H1 (cell line): ENCODE measurements at regions not wholly inside any gene's neighbourhood (a gene's known extent, or its start where the extent isn't known, plus 50 kb on each side); places are given as distances from the start of the nearest gene placed in this dataset.

Experiments
- CTCF ChIA-PET: fragments of 300-600 bp; sonication (Branson Sonifier 250); formaldehyde crosslinking; loops from one replicate; lab custom pipeline; 2021; ENCODE audit not compliant: partially characterized antibody; lab: Charles Lee
- POLR2A ChIA-PET: fragments of 300-600 bp; sonication (Branson Sonifier 250); formaldehyde crosslinking; loops from one replicate; lab custom pipeline; 2021; ENCODE audit warnings: inconsistent platforms; ENCODE audit not compliant: partially characterized antibody; lab: Charles Lee
- DNase-seq, 2 experiments: peaks; one replicate each; pipeline versions ENCODE4 v3.0.0 to v3.0.0-alpha.2; 2010 to 2022; ENCODE audit warnings: low spot score in 2 of 2, low read depth in 1 of 2, mixed read lengths in 1 of 2
- FAIRE-seq: peaks from 2 replicates; lab custom pipeline; 2011; peaks lifted over from hg19 to GRCh38; lab: Jason Lieb, UNC
- H2AFZ ChIP-seq: 2 replicates; pipeline ENCODE4 v1.8.1; 2012; ENCODE audit warnings: low read length, inconsistent platforms
- H2AK5ac ChIP-seq: 2 replicates; pipeline ENCODE4 v1.6.1; 2013; ENCODE audit warnings: low read depth, low read length
- H2BK120ac ChIP-seq: replicated peaks from 2 replicates; pipeline ENCODE3; 2013; ENCODE audit warnings: low read depth, low read length, inconsistent platforms
- H2BK12ac ChIP-seq: 2 replicates; pipeline ENCODE4 v1.6.1; 2013; ENCODE audit warnings: low read depth, low read length
- H2BK15ac ChIP-seq: 2 replicates; pipeline ENCODE4 v1.6.1; 2013; ENCODE audit warnings: low read length
- H2BK20ac ChIP-seq: 2 replicates; pipeline ENCODE4 v1.6.1; 2013; ENCODE audit warnings: low read length
- H2BK5ac ChIP-seq: 2 replicates; pipeline ENCODE4 v1.6.1; 2013; ENCODE audit warnings: low read depth, low read length
- H3K14ac ChIP-seq: 2 replicates; pipeline ENCODE4 v1.6.1; 2013; ENCODE audit warnings: inconsistent platforms; ENCODE audit not compliant: insufficient read length
- H3K18ac ChIP-seq: 2 replicates; pipeline ENCODE4 v1.6.1; 2013; ENCODE audit warnings: low read length; ENCODE audit errors: extremely low read depth
- H3K23ac ChIP-seq: 2 replicates; pipeline ENCODE4 v1.6.1; 2013; ENCODE audit warnings: inconsistent platforms; ENCODE audit not compliant: insufficient read length
- H3K23me2 ChIP-seq: 2 replicates; pipeline ENCODE4 v1.6.1; 2013; ENCODE audit warnings: low read depth, low read length
- H3K27ac ChIP-seq: 2 replicates; pipeline ENCODE4 v1.6.1; 2011; ENCODE audit warnings: low read depth, low read length, inconsistent platforms
- H3K27me3 ChIP-seq, 4 experiments: replicated peaks in 1 of 4; 1 replicate in 1 of 4; 2 replicates in 3 of 4; pipeline versions ENCODE4 v1.6.1 to v1.8.1; 2011 to 2013; ENCODE audit warnings: low read length in 3 of 4, mild to moderate bottlenecking in 3 of 4, inconsistent platforms in 2 of 4, mixed read lengths in 2 of 4, moderate library complexity in 1 of 4; ENCODE audit not compliant: control insufficient read depth in 3 of 4, insufficient read depth in 3 of 4; ENCODE audit errors: extremely low read depth in 1 of 4
- H3K36me3 ChIP-seq, 4 experiments: 2 replicates each; pipeline versions ENCODE4 v1.6.1 to v1.8.1; 2011 to 2013; ENCODE audit warnings: mild to moderate bottlenecking in 4 of 4, low read length in 3 of 4, moderate library complexity in 2 of 4, control low read depth in 1 of 4, inconsistent platforms in 1 of 4; ENCODE audit not compliant: insufficient read depth in 4 of 4, control insufficient read depth in 2 of 4
- H3K4ac ChIP-seq: replicated peaks from 2 replicates; pipeline ENCODE3; 2013; ENCODE audit warnings: low read length, low read depth, mixed read lengths, inconsistent platforms; ENCODE audit not compliant: insufficient read length
- H3K4me1 ChIP-seq, 4 experiments: replicated peaks in 1 of 4; 1 replicate in 1 of 4; 2 replicates in 3 of 4; pipeline versions ENCODE4 v1.6.1 to v1.8.1; 2011 to 2013; ENCODE audit warnings: low read length in 3 of 4, inconsistent platforms in 2 of 4, mixed read lengths in 1 of 4; ENCODE audit not compliant: insufficient read depth in 4 of 4, control insufficient read depth in 3 of 4
- H3K4me2 ChIP-seq, 2 experiments: 2 replicates each; pipeline versions ENCODE4 v1.6.1 to v1.8.1; 2011 to 2013; ENCODE audit warnings: low read depth in 2 of 2, low read length in 2 of 2, control low read depth in 1 of 2, inconsistent platforms in 1 of 2, mild to moderate bottlenecking in 1 of 2; ENCODE audit not compliant: insufficient read depth in 1 of 2
- H3K4me3 ChIP-seq, 4 experiments: fragments of 200-600, 300-600 bp in 1 of 4; sonication (generic), shearing (Covaris generic), sonication (Bioruptor Twin) in 1 of 4; 2 replicates each; pipeline versions ENCODE4 v1.5.1 to v1.8.1; 2011 to 2016; ENCODE audit warnings: low read length in 4 of 4, low read depth in 3 of 4, control low read depth in 2 of 4, inconsistent platforms in 2 of 4, mild to moderate bottlenecking in 2 of 4, mixed read lengths in 1 of 4, moderate library complexity in 1 of 4; ENCODE audit not compliant: insufficient read depth in 2 of 4; ENCODE audit errors: extremely low read depth in 1 of 4
- H3K56ac ChIP-seq: replicated peaks from 2 replicates; pipeline ENCODE3; 2013; ENCODE audit warnings: low read depth, mild to moderate bottlenecking, mixed read lengths, low read length, inconsistent platforms; ENCODE audit not compliant: insufficient read length
- H3K79me1 ChIP-seq: 2 replicates; pipeline ENCODE4 v1.6.1; 2013; ENCODE audit warnings: low read depth, low read length, control low read depth
- H3K79me2 ChIP-seq, 2 experiments: 2 replicates each; pipeline versions ENCODE4 v1.6.1 to v1.8.1; 2012 to 2013; ENCODE audit warnings: low read length in 2 of 2, mild to moderate bottlenecking in 2 of 2, inconsistent platforms in 1 of 2; ENCODE audit not compliant: insufficient read depth in 2 of 2, control insufficient read depth in 1 of 2
- H3K9ac ChIP-seq, 4 experiments: replicated peaks in 1 of 4; 1 replicate in 1 of 4; 2 replicates in 3 of 4; pipeline versions ENCODE4 v1.6.1 to v1.8.1; 2011 to 2013; ENCODE audit warnings: low read depth in 3 of 4, low read length in 3 of 4, control low read depth in 2 of 4, mild to moderate bottlenecking in 2 of 4, moderate library complexity in 2 of 4, inconsistent platforms in 1 of 4; ENCODE audit errors: extremely low read depth in 1 of 4
- H3K9me3 ChIP-seq, 2 experiments: 2 replicates each; pipeline versions ENCODE4 v1.6.1 to v1.8.1; 2012 to 2013; ENCODE audit warnings: mild to moderate bottlenecking in 2 of 2, moderate library complexity in 2 of 2, control low read depth in 1 of 2, inconsistent platforms in 1 of 2, low read depth in 1 of 2, low read length in 1 of 2, mixed read lengths in 1 of 2; ENCODE audit not compliant: insufficient read depth in 2 of 2
- H4K20me1 ChIP-seq, 2 experiments: replicated peaks in 1 of 2; 2 replicates each; pipeline versions ENCODE3 to v1.8.1; 2011 to 2013; ENCODE audit warnings: inconsistent platforms in 2 of 2, low read length in 2 of 2, mild to moderate bottlenecking in 1 of 2; ENCODE audit not compliant: insufficient read depth in 2 of 2, control insufficient read depth in 1 of 2
- H4K5ac ChIP-seq: 2 replicates; pipeline ENCODE4 v1.6.1; 2013; ENCODE audit warnings: low read length, low read depth, mixed read lengths, inconsistent platforms; ENCODE audit not compliant: insufficient read length
- H4K8ac ChIP-seq: 2 replicates; pipeline ENCODE4 v1.8.0; 2013; ENCODE audit warnings: mild to moderate bottlenecking, moderate library complexity, low read length, inconsistent platforms; ENCODE audit not compliant: insufficient read depth; ENCODE audit errors: extremely low read depth
- H4K91ac ChIP-seq: replicated peaks from 2 replicates; pipeline ENCODE3; 2013; ENCODE audit warnings: low read length, mixed read lengths, inconsistent platforms; ENCODE audit not compliant: insufficient read length
- CBX8 ChIP-seq: fragments of 300-800, 300-1000 bp; sonication (generic); IDR thresholded peaks from 2 replicates; pipeline ENCODE4 v1.7.1; 2016; ENCODE audit warnings: low read depth, low read length, borderline replicate concordance
- CHD1 ChIP-seq: IDR thresholded peaks from 2 replicates; pipeline ENCODE4 v1.6.1; 2012; ENCODE audit warnings: low read depth, low read length, improper control_type of control experiment
- EP300 ChIP-seq, 2 experiments: IDR thresholded peaks; 1 replicate in 1 of 2; 2 replicates in 1 of 2; pipeline ENCODE4 v1.6.1; 2011 to 2012; ENCODE audit warnings: low read depth in 2 of 2, low read length in 2 of 2, mild to moderate bottlenecking in 2 of 2, borderline replicate concordance in 1 of 2, inconsistent platforms in 1 of 2, moderate library complexity in 1 of 2
- FOSL1 ChIP-seq: IDR thresholded peaks from 2 replicates; pipeline ENCODE4 v1.6.1; 2011; ENCODE audit warnings: mild to moderate bottlenecking, low read depth, low read length, moderate library complexity; ENCODE audit not compliant: insufficient read depth
- GTF2F1 ChIP-seq: IDR thresholded peaks from 2 replicates; pipeline ENCODE4 v1.6.1; 2012; ENCODE audit warnings: low read depth, low read length, improper control_type of control experiment, borderline replicate concordance
- HDAC6 ChIP-seq: IDR thresholded peaks from one replicate; pipeline ENCODE4 v1.7.1; 2012; ENCODE audit warnings: low read depth, mild to moderate bottlenecking, inconsistent platforms, low read length, moderate library complexity
- RAD21 ChIP-seq, 2 experiments: IDR thresholded peaks in 1 of 2; conservative IDR thresholded peaks in 1 of 2; 2 replicates each; pipeline ENCODE4 v1.6.1; 2011; ENCODE audit warnings: low read depth in 2 of 2, low read length in 2 of 2, improper control_type of control experiment in 1 of 2, inconsistent platforms in 1 of 2, mild to moderate bottlenecking in 1 of 2, moderate library complexity in 1 of 2
- RNF2 ChIP-seq: fragments of 200-900, 300-1000 bp; sonication (generic); IDR thresholded peaks from 2 replicates; pipeline ENCODE4 v1.7.1; 2016; ENCODE audit warnings: borderline replicate concordance, low read depth, mild to moderate bottlenecking, antibody characterized with exemption, low read length; ENCODE audit not compliant: poor library complexity, severe bottlenecking; ENCODE audit errors: missing control alignments
- SP1 ChIP-seq: IDR thresholded peaks from 2 replicates; pipeline ENCODE4 v1.6.1; 2011; ENCODE audit warnings: low read depth, low read length
- SP4 ChIP-seq: IDR thresholded peaks from 2 replicates; pipeline ENCODE4 v1.6.1; 2012; ENCODE audit warnings: low read length, inconsistent platforms
- TAF7 ChIP-seq: optimal IDR thresholded peaks from 2 replicates; pipeline ENCODE3; 2011; ENCODE audit warnings: low read depth, mild to moderate bottlenecking, inconsistent platforms, low read length, moderate library complexity, borderline replicate concordance
- TBP ChIP-seq: IDR thresholded peaks from 2 replicates; pipeline ENCODE4 v1.6.1; 2011; ENCODE audit warnings: low read depth, low read length, improper control_type of control experiment

GRCh38 chr13:81409284-81409683, 1068.4 kb upstream of the SPRY2 start:
- no peak overlapping the region for H3K4ac ChIP-seq
- H2BK15ac ChIP-seq, result no peak overlapping the region
- DNase-seq (no peak), FAIRE-seq (no peak)
- H4K91ac ChIP-seq, result no peak overlapping the region
- no peak overlapping the region for H4K8ac ChIP-seq
- no peak overlapping the region for H2BK12ac ChIP-seq
- no peaks in the 10 kb centered on the region for H3K9me3 ChIP-seq
- no peak overlapping the region for H3K4me3 ChIP-seq
- ChIA-PET POLR2A (no interaction called here), CTCF (no interaction called here)
- no peaks in the 10 kb centered on the region for H3K79me1 ChIP-seq
- no peak overlapping the region for H2AFZ ChIP-seq
- no peaks in the 10 kb centered on the region for H3K4me1 ChIP-seq
- H3K14ac ChIP-seq, result no peak overlapping the region
- H2BK120ac ChIP-seq, result no peak overlapping the region
- no peak overlapping the region for H3K56ac ChIP-seq
- H3K36me3 ChIP-seq, result no peaks in the 10 kb centered on the region
- no peak overlapping the region for H3K9ac ChIP-seq
- H3K23ac ChIP-seq, result no peak overlapping the region
- no peak for TF ChIP-seq TAF7
- TF ChIP-seq CHD1, result no peak
- TF ChIP-seq RNF2, result no peak
- no peak for TF ChIP-seq SP4
- no peak for TF ChIP-seq RAD21 (IDR thresholded peaks at IDR 0.05 in 1 of 2, conservative IDR thresholded peaks at IDR 0.05 in 1 of 2; ENCODE audit: low read depth in 2 of 2, low read length in 2 of 2)
- TF ChIP-seq EP300 (IDR thresholded peaks at IDR 0.05; ENCODE audit: borderline replicate concordance in 1 of 2, low read depth in 2 of 2, low read length in 2 of 2), result no peak
- no peak for TF ChIP-seq GTF2F1
- no peak for TF ChIP-seq CBX8
- no peak for TF ChIP-seq SP1
- no peak for TF ChIP-seq FOSL1
- no peak for TF ChIP-seq TBP
- TF ChIP-seq HDAC6, result no peak
- H3K27ac ChIP-seq, result no peak overlapping the region
- H3K27me3 ChIP-seq, result no peaks in the 10 kb centered on the region
- no peak overlapping the region for H4K5ac ChIP-seq
- no peaks in the 10 kb centered on the region for H3K79me2 ChIP-seq
- no peak overlapping the region for H2AK5ac ChIP-seq
- H4K20me1 ChIP-seq, result no peaks in the 10 kb centered on the region
- no peak overlapping the region for H2BK5ac ChIP-seq
- H3K18ac ChIP-seq, result no peak overlapping the region
- H2BK20ac ChIP-seq, result no peak overlapping the region
- no peaks in the 10 kb centered on the region for H3K23me2 ChIP-seq
- H3K4me2 ChIP-seq, result no peak overlapping the region
